ENCODE measurements at regions not wholly inside any gene's neighbourhood (a gene's known extent, or its start where the extent isn't known, plus 50 kb on each side); places are given as distances from the start of the nearest gene placed in this dataset.

GRCh38 chr9:17894501-17895160 lies 315.8 kb downstream of the SH3GL2 start:
- TF ChIP-seq CTCF (IDR thresholded peaks at IDR 0.05): no peak
- TF ChIP-seq POLR2AphosphoS5 (IDR thresholded peaks at IDR 0.05): no peak

Measured in prostate gland (tissue), 2 donors.